Fibroblast of skin of left quadriceps (primary cell): ENCODE measurements at regions not wholly inside any gene's neighbourhood (a gene's known extent, or its start where the extent isn't known, plus 50 kb on each side); places are given as distances from the start of the nearest gene placed in this dataset.
"Not testable (repeated sequence)": the region's sequence is repeated elsewhere in the genome, so short reads cannot be mapped to it uniquely, and the experiment has no call there.

Source experiments
- DNase-seq, 2 experiments: peaks; one replicate each; pipeline ENCODE4 v3.0.0-alpha.2; 2013; ENCODE audit warnings: low read depth in 2 of 2

- no peak for DNase-seq
Observed at GRCh38 chr13:33411312-33411711, 125.8 kb upstream of the STARD13 start.

GRCh38 chr13:33415822-33416221 lies 130.3 kb upstream of the STARD13 start:
- DNase-seq, result no peak

- DNase-seq, result not testable (repeated sequence)
Observed at GRCh38 chr13:33418224-33418953, 132.8 kb upstream of the STARD13 start.

GRCh38 chr13:33420117-33420516 lies 134.6 kb upstream of the STARD13 start:
- DNase-seq, result not testable (repeated sequence)

- no peak for DNase-seq
Observed at GRCh38 chr13:33426131-33426530, 140.6 kb upstream of the STARD13 start.

- DNase-seq, result no peak
Observed at GRCh38 chr13:33433316-33433715, 147.8 kb upstream of the STARD13 start.

GRCh38 chr13:33434676-33435075 lies 149.1 kb upstream of the STARD13 start:
- no peak for DNase-seq

GRCh38 chr13:33435207-33435606 lies 149.7 kb upstream of the STARD13 start:
- no peak for DNase-seq

- no peak for DNase-seq
Observed at GRCh38 chr13:33438918-33439317, 153.4 kb upstream of the STARD13 start.

- peak in 1 of 2 experiments; percentile 8 for DNase-seq
Observed at GRCh38 chr13:33441015-33441414, 155.5 kb upstream of the STARD13 start.

GRCh38 chr13:33445024-33445423 lies 159.5 kb upstream of the STARD13 start:
- DNase-seq, result no peak

- DNase-seq, result no peak
Observed at GRCh38 chr13:33445476-33445875, 159.9 kb upstream of the STARD13 start.

- DNase-seq, result peak in 1 of 2 experiments; percentile 16
Observed at GRCh38 chr13:33446821-33447725, 161.5 kb upstream of the STARD13 start.

GRCh38 chr13:33448889-33449288 lies 163.3 kb upstream of the STARD13 start:
- DNase-seq, result no peak

- DNase-seq, result no peak
Observed at GRCh38 chr13:33450956-33451709, 165.6 kb upstream of the STARD13 start.

- DNase-seq, result no peak
Observed at GRCh38 chr13:33452873-33453517, 167.4 kb upstream of the STARD13 start.

GRCh38 chr13:33453936-33454335 lies 168.4 kb upstream of the STARD13 start:
- no peak for DNase-seq

- peak; percentile 88 to 89 for DNase-seq
Observed at GRCh38 chr13:33454844-33455705, 169.5 kb upstream of the STARD13 start.

- DNase-seq, result no peak
Observed at GRCh38 chr13:33459702-33460101, 174.1 kb upstream of the STARD13 start.

GRCh38 chr13:33462109-33462508 lies 176.6 kb upstream of the STARD13 start:
- no peak for DNase-seq

- no peak for DNase-seq
Observed at GRCh38 chr13:33464345-33464744, 178.8 kb upstream of the STARD13 start.
